ENCODE measurements at regions not wholly inside any gene's neighbourhood (a gene's known extent, or its start where the extent isn't known, plus 50 kb on each side); places are given as distances from the start of the nearest gene placed in this dataset.

- no peak for TF ChIP-seq EZH2 (IDR thresholded peaks at IDR 0.05; ENCODE audit: low read length, unreplicated experiment)
- TF ChIP-seq, protein P1, sequence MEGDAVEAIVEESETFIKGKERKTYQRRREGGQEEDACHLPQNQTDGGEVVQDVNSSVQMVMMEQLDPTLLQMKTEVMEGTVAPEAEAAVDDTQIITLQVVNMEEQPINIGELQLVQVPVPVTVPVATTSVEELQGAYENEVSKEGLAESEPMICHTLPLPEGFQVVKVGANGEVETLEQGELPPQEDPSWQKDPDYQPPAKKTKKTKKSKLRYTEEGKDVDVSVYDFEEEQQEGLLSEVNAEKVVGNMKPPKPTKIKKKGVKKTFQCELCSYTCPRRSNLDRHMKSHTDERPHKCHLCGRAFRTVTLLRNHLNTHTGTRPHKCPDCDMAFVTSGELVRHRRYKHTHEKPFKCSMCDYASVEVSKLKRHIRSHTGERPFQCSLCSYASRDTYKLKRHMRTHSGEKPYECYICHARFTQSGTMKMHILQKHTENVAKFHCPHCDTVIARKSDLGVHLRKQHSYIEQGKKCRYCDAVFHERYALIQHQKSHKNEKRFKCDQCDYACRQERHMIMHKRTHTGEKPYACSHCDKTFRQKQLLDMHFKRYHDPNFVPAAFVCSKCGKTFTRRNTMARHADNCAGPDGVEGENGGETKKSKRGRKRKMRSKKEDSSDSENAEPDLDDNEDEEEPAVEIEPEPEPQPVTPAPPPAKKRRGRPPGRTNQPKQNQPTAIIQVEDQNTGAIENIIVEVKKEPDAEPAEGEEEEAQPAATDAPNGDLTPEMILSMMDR (conservative IDR thresholded peaks at IDR 0.05; ENCODE audit: low read depth, low read length) = no peak
Observed at GRCh38 chr16:6066652-6067051, 969.1 kb upstream of the EEF2KMT start.
